HCT116 (cell line): ENCODE measurements at regions not wholly inside any gene's neighbourhood (a gene's known extent, or its start where the extent isn't known, plus 50 kb on each side); places are given as distances from the start of the nearest gene placed in this dataset.
"Not testable (repeated sequence)": the region's sequence is repeated elsewhere in the genome, so short reads cannot be mapped to it uniquely, and the experiment has no call there.

ENCODE experiments used
- ATAC-seq: fragments of 200-7000 bp; cut with Tn5 transposase; 2 replicates; pipeline ENCODE4 v1.9.1; 2020; ENCODE audit warnings: mild to moderate bottlenecking, moderate library complexity
- BruUV-seq: library from RNA; stranded (reverse); fragments of 400-500 nt; replicated peaks from 2 replicates; lab custom pipeline; 2021; lab: Mats Ljungman, UMichigan
- CTCF ChIA-PET: fragments of 300-600 bp; sonication (Branson Sonifier 250); formaldehyde crosslinking; loops from one replicate; lab custom pipeline; 2021; ENCODE audit warnings: antibody characterized with exemption; lab: Charles Lee
- POLR2A ChIA-PET: fragments of 300-600, 350-600 bp; sonication (Branson Sonifier 250); formaldehyde crosslinking; loops from one replicate; lab custom pipeline; 2021; ENCODE audit warnings: antibody characterized with exemption; lab: Charles Lee
- RAD21 ChIA-PET, 2 experiments: fragments of 300-600 bp; sonication (Branson Sonifier 250); formaldehyde crosslinking; loops; one replicate each; lab custom pipeline; 2023; ENCODE audit warnings: low total read pairs in 2 of 2; ENCODE audit not compliant: uncharacterized antibody in 2 of 2, unreplicated experiment in 2 of 2, low non-redundant PET in 1 of 2; lab: Charles Lee
- DNase-seq: peaks from one replicate; pipeline ENCODE4 v3.0.0-alpha.2; 2010; ENCODE audit warnings: low read depth, low spot score
- H2AFZ ChIP-seq: fragments of 200-600 bp; shearing (Covaris generic), sonication (generic); 2 replicates; pipeline ENCODE4 v1.6.1; 2017; ENCODE audit warnings: low read depth, mixed run types, mixed read lengths, antibody characterized with exemption, low read length; ENCODE audit not compliant: poor library complexity, severe bottlenecking
- H3K27ac ChIP-seq: 2 replicates; pipeline ENCODE4 v1.5.1; 2012; ENCODE audit warnings: low read depth, low read length
- H3K27me3 ChIP-seq: fragments of 200-600 bp; sonication (generic); 2 replicates; pipeline ENCODE4 v1.6.1; 2016; ENCODE audit warnings: mixed run types, low read length, mixed read lengths; ENCODE audit not compliant: insufficient read depth
- H3K36me3 ChIP-seq, 2 experiments: fragments of 200-500 bp in 1 of 2; fragments of 200-600 bp in 1 of 2; sonication (Bioruptor generic) in 1 of 2; sonication (generic) in 1 of 2; 2 replicates each; pipeline versions ENCODE4 v1.5.1 to v1.6.1; 2014 to 2016; ENCODE audit warnings: low read length in 2 of 2, inconsistent platforms in 1 of 2, mixed read lengths in 1 of 2, mixed run types in 1 of 2; ENCODE audit not compliant: insufficient read depth in 2 of 2, control insufficient read depth in 1 of 2
- H3K4me1 ChIP-seq, 2 experiments: fragments of 200-600 bp in 1 of 2; sonication (generic) in 1 of 2; 2 replicates each; pipeline versions ENCODE4 v1.5.1 to v1.6.1; 2012 to 2017; ENCODE audit warnings: low read length in 2 of 2, inconsistent platforms in 1 of 2, mild to moderate bottlenecking in 1 of 2, mixed read lengths in 1 of 2, mixed run types in 1 of 2, moderate library complexity in 1 of 2; ENCODE audit not compliant: insufficient read depth in 2 of 2, control insufficient read depth in 1 of 2
- H3K4me2 ChIP-seq: fragments of 200-600 bp; sonication (generic); 2 replicates; pipeline ENCODE4 v1.6.1; 2017; ENCODE audit warnings: mixed run types, low read length, mixed read lengths
- H3K4me3 ChIP-seq, 2 experiments: fragments of 200-600 bp in 1 of 2; sonication (generic) in 1 of 2; replicated peaks in 1 of 2; 2 replicates each; pipeline ENCODE4 v1.5.1; 2011 to 2016; ENCODE audit warnings: low read length in 2 of 2, control low read depth in 1 of 2, low read depth in 1 of 2, mild to moderate bottlenecking in 1 of 2, mixed read lengths in 1 of 2, mixed run types in 1 of 2
- H3K79me2 ChIP-seq: fragments of 200-600 bp; sonication (generic); 2 replicates; pipeline ENCODE4 v1.6.1; 2017; ENCODE audit warnings: mild to moderate bottlenecking, mixed run types, low read length, moderate library complexity, mixed read lengths; ENCODE audit not compliant: insufficient read depth
- H3K9ac ChIP-seq: fragments of 200-600 bp; sonication (generic); 2 replicates; pipeline ENCODE4 v1.6.1; 2016; ENCODE audit warnings: low read length, mixed read lengths
- H3K9me2 ChIP-seq: fragments of 200-600 bp; sonication (generic), shearing (Covaris generic); 2 replicates; pipeline ENCODE4 v1.6.1; 2017; ENCODE audit warnings: mixed run types, mild to moderate bottlenecking, moderate library complexity; ENCODE audit not compliant: insufficient read depth
- H3K9me3 ChIP-seq, 2 experiments: fragments of 200-500 bp in 1 of 2; fragments of 200-600 bp in 1 of 2; sonication (Bioruptor generic) in 1 of 2; sonication (generic) in 1 of 2; 2 replicates each; pipeline ENCODE4 v1.6.1; 2014 to 2017; ENCODE audit warnings: low read length in 2 of 2, mixed read lengths in 2 of 2, inconsistent platforms in 1 of 2, low read depth in 1 of 2, mild to moderate bottlenecking in 1 of 2, mixed run types in 1 of 2, moderate library complexity in 1 of 2; ENCODE audit not compliant: control insufficient read depth in 1 of 2, insufficient read depth in 1 of 2
- H4K20me1 ChIP-seq: fragments of 200-600 bp; sonication (generic), shearing (Covaris generic); 2 replicates; pipeline ENCODE4 v1.6.1; 2017; ENCODE audit warnings: mixed run types, mild to moderate bottlenecking, moderate library complexity; ENCODE audit not compliant: insufficient read depth
- CEBPB ChIP-seq: IDR thresholded peaks from 2 replicates; pipeline ENCODE4 v1.6.1; 2012; ENCODE audit warnings: low read depth
- ELF1 ChIP-seq: IDR thresholded peaks from 2 replicates; pipeline ENCODE4 v1.6.1; 2012; ENCODE audit warnings: low read depth, borderline replicate concordance
- SP1 ChIP-seq: IDR thresholded peaks from 2 replicates; pipeline ENCODE4 v1.6.1; 2012; ENCODE audit warnings: low read depth
- intact Hi-C: fragments of 100-400 bp; cut with micrococcal nuclease; formaldehyde crosslinking; loops from 2 replicates; pipeline ENCODE4 v1.10.0; 2022

GRCh38 chr22:10741210-10741609 is 4786.8 kb upstream of the OR11H1 start (continued):
- TF ChIP-seq SP1 (no peak), ELF1 (no peak), CEBPB (no peak)

GRCh38 chr22:10741776-10742630 is 4786.0 kb upstream of the OR11H1 start:
- H3K27ac ChIP-seq, H3K9ac ChIP-seq, intact Hi-C loops, POLR2A ChIA-PET, CTCF ChIA-PET, H3K4me1 ChIP-seq, H3K27me3 ChIP-seq, H3K4me3 ChIP-seq, ATAC-seq, DNase-seq, H3K36me3 ChIP-seq, H3K4me2 ChIP-seq, BruUV-seq, H2AFZ ChIP-seq, H3K79me2 ChIP-seq, RAD21 ChIA-PET, H3K9me2 ChIP-seq, H4K20me1 ChIP-seq: not testable (repeated sequence)
- peaks cover 28 to 39% of the 10 kb centered on the region in 2 experiments; a peak in 2 of 4 replicates for H3K9me3 ChIP-seq

GRCh38 chr22:10746382-10746781 is 4781.6 kb upstream of the OR11H1 start:
- H3K9ac ChIP-seq, RAD21 ChIA-PET, ATAC-seq, POLR2A ChIA-PET, CTCF ChIA-PET, H3K4me3 ChIP-seq, H4K20me1 ChIP-seq, intact Hi-C loops, H2AFZ ChIP-seq, H3K36me3 ChIP-seq, H3K27ac ChIP-seq, H3K4me1 ChIP-seq, H3K79me2 ChIP-seq, H3K27me3 ChIP-seq, BruUV-seq, DNase-seq, H3K9me2 ChIP-seq, H3K4me2 ChIP-seq: not testable (repeated sequence)
- peaks cover 34 to 44% of the 10 kb centered on the region in 2 experiments; a peak in 2 of 4 replicates for H3K9me3 ChIP-seq

GRCh38 chr22:10747227-10747626 is 4780.8 kb upstream of the OR11H1 start:
- H3K27ac ChIP-seq, H3K4me3 ChIP-seq, H3K79me2 ChIP-seq, H3K9ac ChIP-seq, intact Hi-C loops, RAD21 ChIA-PET, H3K9me2 ChIP-seq, ATAC-seq, H3K27me3 ChIP-seq, H3K36me3 ChIP-seq, H4K20me1 ChIP-seq, POLR2A ChIA-PET, H2AFZ ChIP-seq, H3K4me1 ChIP-seq, H3K4me2 ChIP-seq, BruUV-seq, CTCF ChIA-PET, DNase-seq: not testable (repeated sequence)
- H3K9me3 ChIP-seq: peaks cover 34 to 44% of the 10 kb centered on the region in 2 experiments; a peak in 3 of 4 replicates

- CTCF ChIA-PET, POLR2A ChIA-PET, H3K36me3 ChIP-seq, DNase-seq, H3K27me3 ChIP-seq, H3K4me2 ChIP-seq, BruUV-seq, H3K79me2 ChIP-seq, intact Hi-C loops, H3K9me2 ChIP-seq, H4K20me1 ChIP-seq, RAD21 ChIA-PET, H3K4me3 ChIP-seq, H2AFZ ChIP-seq, H3K9ac ChIP-seq, H3K4me1 ChIP-seq, H3K27ac ChIP-seq, ATAC-seq: not testable (repeated sequence)
- peaks cover 27 to 48% of the 10 kb centered on the region in 2 experiments; a peak in 3 of 4 replicates for H3K9me3 ChIP-seq
Observed at GRCh38 chr22:10748751-10749150, 4779.2 kb upstream of the OR11H1 start.
